Loucy (cell line): ENCODE measurements at regions not wholly inside any gene's neighbourhood (a gene's known extent, or its start where the extent isn't known, plus 50 kb on each side); places are given as distances from the start of the nearest gene placed in this dataset.

Experiments
- EZH2phosphoT487 ChIP-seq: fragments of 200-600 bp; IDR thresholded peaks from 2 replicates; pipeline ENCODE4 v1.6.1; 2018; ENCODE audit warnings: antibody characterized with exemption, mild to moderate bottlenecking, moderate library complexity, borderline replicate concordance
- TF ChIP-seq, protein P1 (sequence below): fragments of 200-600 bp; sonication (generic); conservative IDR thresholded peaks from 2 replicates; pipeline ENCODE4 v1.5.1; 2014; ENCODE audit warnings: mild to moderate bottlenecking, antibody characterized with exemption, low read length

DNA sequence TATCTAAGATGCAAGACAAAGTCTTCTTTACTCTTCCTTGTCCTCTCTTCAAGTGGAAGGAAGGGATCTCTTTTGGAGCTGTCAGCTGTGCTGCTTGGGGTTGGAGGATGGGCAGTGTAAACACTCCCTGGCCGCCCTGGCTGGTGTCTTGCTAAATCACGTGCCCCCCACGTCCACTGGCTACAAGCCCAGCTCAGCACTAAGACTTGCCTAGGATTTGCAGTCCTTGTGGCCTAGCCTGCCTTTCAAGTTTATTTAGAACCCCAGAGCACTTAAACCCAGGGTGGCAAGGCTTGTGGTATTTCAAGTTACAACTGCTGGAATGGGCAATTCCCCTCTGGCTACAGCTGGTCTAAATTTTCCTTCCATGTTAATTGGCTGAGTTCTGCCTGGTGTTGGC is 272.4 kb upstream of the MYO3A start:
- TF ChIP-seq, protein P1, sequence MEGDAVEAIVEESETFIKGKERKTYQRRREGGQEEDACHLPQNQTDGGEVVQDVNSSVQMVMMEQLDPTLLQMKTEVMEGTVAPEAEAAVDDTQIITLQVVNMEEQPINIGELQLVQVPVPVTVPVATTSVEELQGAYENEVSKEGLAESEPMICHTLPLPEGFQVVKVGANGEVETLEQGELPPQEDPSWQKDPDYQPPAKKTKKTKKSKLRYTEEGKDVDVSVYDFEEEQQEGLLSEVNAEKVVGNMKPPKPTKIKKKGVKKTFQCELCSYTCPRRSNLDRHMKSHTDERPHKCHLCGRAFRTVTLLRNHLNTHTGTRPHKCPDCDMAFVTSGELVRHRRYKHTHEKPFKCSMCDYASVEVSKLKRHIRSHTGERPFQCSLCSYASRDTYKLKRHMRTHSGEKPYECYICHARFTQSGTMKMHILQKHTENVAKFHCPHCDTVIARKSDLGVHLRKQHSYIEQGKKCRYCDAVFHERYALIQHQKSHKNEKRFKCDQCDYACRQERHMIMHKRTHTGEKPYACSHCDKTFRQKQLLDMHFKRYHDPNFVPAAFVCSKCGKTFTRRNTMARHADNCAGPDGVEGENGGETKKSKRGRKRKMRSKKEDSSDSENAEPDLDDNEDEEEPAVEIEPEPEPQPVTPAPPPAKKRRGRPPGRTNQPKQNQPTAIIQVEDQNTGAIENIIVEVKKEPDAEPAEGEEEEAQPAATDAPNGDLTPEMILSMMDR = no peak
- TF ChIP-seq EZH2phosphoT487 = no peak
